GM21390 (cell line): ENCODE measurements at regions not wholly inside any gene's neighbourhood (a gene's known extent, or its start where the extent isn't known, plus 50 kb on each side); places are given as distances from the start of the nearest gene placed in this dataset.

Experiments used
- ATAC-seq: cut with Tn5 transposase; IDR thresholded peaks from one replicate; pipeline ENCODE4 v1.9.1; 2021; ENCODE audit not compliant: unreplicated experiment

- ATAC-seq: no peak
Measured at GRCh38 chr2:5751873-5752482, 59.8 kb downstream of the SOX11 start.

GRCh38 chr2:5756272-5756671, 64.1 kb downstream of the SOX11 start:
- no peak for ATAC-seq

- no peak for ATAC-seq
Measured at GRCh38 chr2:5758346-5758745, 66.2 kb downstream of the SOX11 start.

GRCh38 chr2:5759949-5760348, 67.8 kb downstream of the SOX11 start:
- no peak for ATAC-seq

GRCh38 chr2:5763531-5763930, 71.3 kb downstream of the SOX11 start:
- ATAC-seq: no peak

GRCh38 chr2:5764041-5764440, 71.9 kb downstream of the SOX11 start:
- ATAC-seq: no peak

GRCh38 chr2:5766056-5766455, 73.9 kb downstream of the SOX11 start:
- ATAC-seq: no peak

GRCh38 chr2:5766561-5766960, 74.4 kb downstream of the SOX11 start:
- no peak for ATAC-seq

- ATAC-seq: no peak
Measured at GRCh38 chr2:5777131-5777535, 84.9 kb downstream of the SOX11 start.

- ATAC-seq: no peak
Measured at GRCh38 chr2:5781679-5782078, 89.5 kb downstream of the SOX11 start.

- no peak for ATAC-seq
Measured at GRCh38 chr2:5782103-5782502, 89.9 kb downstream of the SOX11 start.

- ATAC-seq: no peak
Measured at GRCh38 chr2:5788447-5788846, 96.3 kb downstream of the SOX11 start.

- no peak for ATAC-seq
Measured at GRCh38 chr2:5791371-5791770, 99.2 kb downstream of the SOX11 start.

GRCh38 chr2:5794012-5794411, 101.8 kb downstream of the SOX11 start:
- ATAC-seq: no peak

- no peak for ATAC-seq
Measured at GRCh38 chr2:5798084-5798483, 105.9 kb downstream of the SOX11 start.

GRCh38 chr2:5799348-5799747, 107.2 kb downstream of the SOX11 start:
- ATAC-seq: no peak

GRCh38 chr2:5803547-5803946, 111.4 kb downstream of the SOX11 start:
- no peak for ATAC-seq

GRCh38 chr2:5818961-5819600, 126.9 kb downstream of the SOX11 start:
- no peak for ATAC-seq

- ATAC-seq: no peak
Measured at GRCh38 chr2:5824126-5824525, 131.9 kb downstream of the SOX11 start.

GRCh38 chr2:5825686-5826085, 133.5 kb downstream of the SOX11 start:
- no peak for ATAC-seq

- ATAC-seq: no peak
Measured at GRCh38 chr2:5826979-5827655, 134.9 kb downstream of the SOX11 start.

GRCh38 chr2:5834501-5834900, 142.3 kb downstream of the SOX11 start:
- no peak for ATAC-seq
